ENCODE measurements at regions not wholly inside any gene's neighbourhood (a gene's known extent, or its start where the extent isn't known, plus 50 kb on each side); places are given as distances from the start of the nearest gene placed in this dataset.

- TF ChIP-seq CTCF (conservative IDR thresholded peaks at IDR 0.05), result no peak
- no peak for DNase-seq (ENCODE audit: low read depth, low spot score)
- H3K27ac Mint-ChIP-seq (ENCODE audit: unreplicated experiment), result no peak overlapping the region
- H3K4me3 Mint-ChIP-seq, result no peak overlapping the region
- H3K9me3 Mint-ChIP-seq, result no peaks in the 10 kb centered on the region
- H3K27me3 Mint-ChIP-seq (ENCODE audit: low read depth), result no peaks in the 10 kb centered on the region
- H3K4me1 Mint-ChIP-seq, result no peaks in the 10 kb centered on the region
- no peaks in the 10 kb centered on the region for H3K36me3 Mint-ChIP-seq (ENCODE audit: low read depth)
Observed at GRCh38 chr14:83828406-83828805, 1701.5 kb upstream of the FLRT2 start.

- no peaks in the 10 kb centered on the region for H3K4me1 Mint-ChIP-seq
- no peaks in the 10 kb centered on the region for H3K9me3 Mint-ChIP-seq
- TF ChIP-seq CTCF (conservative IDR thresholded peaks at IDR 0.05), result no peak
- H3K27me3 Mint-ChIP-seq (ENCODE audit: low read depth), result no peaks in the 10 kb centered on the region
- no peak for DNase-seq (ENCODE audit: low read depth, low spot score)
- no peak overlapping the region for H3K27ac Mint-ChIP-seq (ENCODE audit: unreplicated experiment)
- no peak overlapping the region for H3K4me3 Mint-ChIP-seq
- no peaks in the 10 kb centered on the region for H3K36me3 Mint-ChIP-seq (ENCODE audit: low read depth)
Observed at GRCh38 chr14:83830316-83830715, 1699.6 kb upstream of the FLRT2 start.

GRCh38 chr14:83838226-83838625 lies 1691.7 kb upstream of the FLRT2 start:
- H3K27me3 Mint-ChIP-seq (ENCODE audit: low read depth), result no peaks in the 10 kb centered on the region
- H3K36me3 Mint-ChIP-seq (ENCODE audit: low read depth), result no peaks in the 10 kb centered on the region
- H3K27ac Mint-ChIP-seq (ENCODE audit: unreplicated experiment), result no peak overlapping the region
- no peaks in the 10 kb centered on the region for H3K9me3 Mint-ChIP-seq
- TF ChIP-seq CTCF (conservative IDR thresholded peaks at IDR 0.05), result no peak
- H3K4me1 Mint-ChIP-seq, result no peaks in the 10 kb centered on the region
- DNase-seq (ENCODE audit: low read depth, low spot score), result no peak
- H3K4me3 Mint-ChIP-seq, result no peak overlapping the region

- Mint-ChIP-seq H3K27me3 (ENCODE audit: low read depth) (no peaks in the 10 kb centered on the region), H3K4me3 (no peak overlapping the region), H3K27ac (ENCODE audit: unreplicated experiment) (no peak overlapping the region)
Observed at GRCh38 chr14:83842547-83842946, 1687.4 kb upstream of the FLRT2 start.

GRCh38 chr14:83847102-83847501 lies 1682.8 kb upstream of the FLRT2 start:
- H3K4me3 Mint-ChIP-seq, result no peak overlapping the region
- DNase-seq (ENCODE audit: low read depth, low spot score), result no peak
- peaks cover 6% of the 10 kb centered on the region for H3K4me1 Mint-ChIP-seq
- no peaks in the 10 kb centered on the region for H3K36me3 Mint-ChIP-seq (ENCODE audit: low read depth)
- no peaks in the 10 kb centered on the region for H3K9me3 Mint-ChIP-seq
- no peak overlapping the region for H3K27ac Mint-ChIP-seq (ENCODE audit: unreplicated experiment)
- TF ChIP-seq CTCF (conservative IDR thresholded peaks at IDR 0.05), result no peak
- H3K27me3 Mint-ChIP-seq (ENCODE audit: low read depth), result no peaks in the 10 kb centered on the region

More at GRCh38 chr14:83842547-83842946, 1687.4 kb upstream of the FLRT2 start:
- H3K4me1 Mint-ChIP-seq, result no peaks in the 10 kb centered on the region
- no peak for DNase-seq (ENCODE audit: low read depth, low spot score)
- H3K9me3 Mint-ChIP-seq, result no peaks in the 10 kb centered on the region
- H3K36me3 Mint-ChIP-seq (ENCODE audit: low read depth), result no peaks in the 10 kb centered on the region
- no peak for TF ChIP-seq CTCF (conservative IDR thresholded peaks at IDR 0.05)

- Mint-ChIP-seq H3K4me1 (peaks cover 6% of the 10 kb centered on the region), H3K9me3 (no peaks in the 10 kb centered on the region), H3K27me3 (ENCODE audit: low read depth) (no peaks in the 10 kb centered on the region), H3K27ac (ENCODE audit: unreplicated experiment) (peak overlapping the region; percentile 69), H3K4me3 (no peak overlapping the region), H3K36me3 (ENCODE audit: low read depth) (no peaks in the 10 kb centered on the region)
- TF ChIP-seq CTCF (conservative IDR thresholded peaks at IDR 0.05), result no peak
- no peak for DNase-seq (ENCODE audit: low read depth, low spot score)
Observed at GRCh38 chr14:83850092-83850491, 1679.9 kb upstream of the FLRT2 start.
